ENCODE measurements at regions not wholly inside any gene's neighbourhood (a gene's known extent, or its start where the extent isn't known, plus 50 kb on each side); places are given as distances from the start of the nearest gene placed in this dataset.

- DNase-seq (ENCODE audit: low read depth): no peak
Observed at GRCh38 chr18:42137693-42138375, 182.8 kb downstream of the PIK3C3 start.

DNA sequence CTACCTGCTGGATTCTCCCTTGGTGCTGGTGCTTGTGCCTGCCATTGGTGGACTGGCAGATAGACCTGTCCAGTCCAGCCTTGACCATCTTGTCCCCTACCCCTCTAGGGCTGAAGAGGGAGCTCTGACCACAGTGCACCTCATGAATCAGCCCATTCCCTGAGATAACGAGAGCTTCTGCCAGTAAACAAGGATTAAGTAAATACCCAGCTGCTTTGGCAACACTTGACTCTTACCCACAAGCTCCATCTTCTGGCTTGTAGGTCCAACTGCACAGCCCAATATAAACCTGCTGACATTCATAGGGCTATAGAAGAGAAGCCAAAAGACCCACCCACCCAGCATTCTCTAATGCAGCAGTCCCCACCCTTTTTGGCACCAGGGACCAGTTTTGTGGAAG lies 186.4 kb downstream of the PIK3C3 start:
- peak; percentile 34 for DNase-seq (ENCODE audit: low read depth)

DNA sequence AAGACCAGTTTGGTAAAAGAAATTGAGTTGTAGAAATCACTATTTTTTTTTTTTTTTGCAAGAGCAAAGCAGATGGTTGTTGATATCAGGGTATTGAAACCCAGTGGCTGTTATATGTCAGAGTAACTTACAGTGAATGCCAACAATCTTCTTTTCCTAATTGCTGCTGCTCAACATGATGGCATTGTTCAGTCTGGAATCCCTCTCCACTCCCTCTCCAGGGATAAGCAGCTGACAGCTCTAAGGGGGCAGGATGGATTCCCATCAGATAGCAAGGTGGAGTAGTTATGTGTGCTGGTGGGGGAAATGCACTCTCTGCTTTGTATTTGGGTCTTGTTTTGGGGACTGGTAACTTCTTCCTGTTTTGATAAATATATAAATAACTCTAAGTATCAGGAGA lies 200.0 kb downstream of the PIK3C3 start:
- DNase-seq (ENCODE audit: low read depth): no peak

GRCh38 chr18:42156281-42156680 lies 201.2 kb downstream of the PIK3C3 start:
- DNase-seq (ENCODE audit: low read depth): peak; percentile 20

DNA sequence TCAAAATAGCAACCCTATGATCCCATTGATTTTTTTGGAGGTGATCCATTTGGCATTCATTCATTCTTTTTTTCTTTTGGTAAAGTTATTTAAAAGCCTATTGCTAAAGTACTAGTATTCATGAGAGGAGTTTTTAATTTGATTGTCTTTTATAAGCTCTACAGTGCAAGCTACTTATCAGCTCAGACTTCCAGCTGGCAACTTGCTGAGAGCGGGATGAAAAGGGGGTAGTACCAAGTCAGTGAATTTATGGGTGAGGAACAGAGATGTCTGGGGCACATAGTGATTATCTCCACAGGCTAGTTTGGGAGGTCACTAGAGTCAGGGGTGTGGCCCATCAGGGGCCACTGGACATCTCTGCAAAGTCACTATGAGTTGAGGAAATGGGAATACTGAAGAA lies 202.4 kb downstream of the PIK3C3 start:
- no peak for DNase-seq (ENCODE audit: low read depth)

DNA sequence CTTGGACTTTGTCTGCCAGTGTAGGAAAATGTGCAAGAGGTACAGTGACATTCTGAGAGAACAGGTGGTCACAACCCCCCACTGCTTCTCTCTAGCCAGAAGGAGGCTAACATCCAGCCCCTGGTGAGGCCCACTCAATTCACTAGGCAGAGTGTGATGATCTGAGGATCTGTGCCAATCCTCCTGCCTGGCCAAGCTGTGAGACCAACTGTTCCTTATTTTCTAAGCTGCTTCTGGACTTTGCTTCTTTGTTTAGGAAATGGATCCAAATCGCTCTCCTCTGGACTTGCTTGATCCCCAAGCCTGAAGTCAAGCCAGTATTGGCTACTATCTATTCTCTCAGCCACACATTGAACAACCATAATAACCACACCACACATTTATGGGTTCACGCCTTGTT lies 202.8 kb downstream of the PIK3C3 start:
- DNase-seq (ENCODE audit: low read depth): no peak

GRCh38 chr18:42159146-42159545 lies 204.1 kb downstream of the PIK3C3 start:
- DNase-seq (ENCODE audit: low read depth): no peak

GRCh38 chr18:42163321-42163720 lies 208.3 kb downstream of the PIK3C3 start:
- DNase-seq (ENCODE audit: low read depth): no peak

- peak; percentile 64 for DNase-seq (ENCODE audit: low read depth)
Observed at GRCh38 chr18:42164556-42164955, 209.5 kb downstream of the PIK3C3 start.

- DNase-seq (ENCODE audit: low read depth): no peak
Observed at GRCh38 chr18:42165922-42166513, 211.0 kb downstream of the PIK3C3 start.

DNA sequence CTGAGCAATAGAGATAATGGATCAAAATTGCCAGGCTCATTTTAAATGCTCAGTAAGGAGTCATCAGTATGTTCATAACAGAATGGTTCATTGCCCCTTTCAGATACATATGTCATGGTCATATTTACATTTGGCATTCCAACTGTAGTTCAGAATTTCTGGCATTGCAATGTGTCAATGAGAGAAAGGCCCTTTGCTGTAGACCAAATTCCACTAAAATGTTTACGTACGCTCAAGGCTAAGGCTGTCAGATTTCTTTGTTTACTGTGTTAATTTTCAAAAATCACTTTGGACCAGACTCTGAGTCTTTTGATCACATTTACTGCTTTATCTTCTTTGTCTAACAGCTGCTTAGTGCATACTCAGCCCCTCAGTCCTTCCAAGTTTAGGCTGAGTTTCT lies 213.5 kb downstream of the PIK3C3 start:
- DNase-seq (ENCODE audit: low read depth): no peak

DNA sequence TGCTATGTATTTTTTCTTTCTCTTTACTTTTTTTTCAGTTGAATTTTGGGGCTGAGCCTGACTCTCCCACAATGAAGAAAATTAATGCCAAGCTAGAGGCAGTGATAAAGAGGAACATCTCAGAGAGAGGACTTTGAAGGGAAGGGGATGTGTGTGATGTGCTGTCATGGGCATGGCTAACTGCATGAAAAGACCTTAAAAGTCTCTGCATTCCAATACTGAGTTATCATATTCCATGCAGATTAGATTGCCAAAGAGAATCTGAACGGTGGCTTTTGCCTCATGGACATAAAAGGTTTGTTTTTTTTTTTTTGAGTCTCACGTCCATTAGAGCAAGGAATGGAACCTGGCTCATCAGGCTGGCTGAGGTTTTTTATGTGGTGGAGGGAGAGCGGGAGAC lies 213.9 kb downstream of the PIK3C3 start:
- DNase-seq (ENCODE audit: low read depth): no peak

- DNase-seq (ENCODE audit: low read depth): no peak
Observed at GRCh38 chr18:42174909-42175308, 219.9 kb downstream of the PIK3C3 start.

- DNase-seq (ENCODE audit: low read depth): no peak
Observed at GRCh38 chr18:42176599-42176998, 221.6 kb downstream of the PIK3C3 start.

GRCh38 chr18:42177390-42177789 lies 222.4 kb downstream of the PIK3C3 start:
- DNase-seq (ENCODE audit: low read depth): no peak

DNA sequence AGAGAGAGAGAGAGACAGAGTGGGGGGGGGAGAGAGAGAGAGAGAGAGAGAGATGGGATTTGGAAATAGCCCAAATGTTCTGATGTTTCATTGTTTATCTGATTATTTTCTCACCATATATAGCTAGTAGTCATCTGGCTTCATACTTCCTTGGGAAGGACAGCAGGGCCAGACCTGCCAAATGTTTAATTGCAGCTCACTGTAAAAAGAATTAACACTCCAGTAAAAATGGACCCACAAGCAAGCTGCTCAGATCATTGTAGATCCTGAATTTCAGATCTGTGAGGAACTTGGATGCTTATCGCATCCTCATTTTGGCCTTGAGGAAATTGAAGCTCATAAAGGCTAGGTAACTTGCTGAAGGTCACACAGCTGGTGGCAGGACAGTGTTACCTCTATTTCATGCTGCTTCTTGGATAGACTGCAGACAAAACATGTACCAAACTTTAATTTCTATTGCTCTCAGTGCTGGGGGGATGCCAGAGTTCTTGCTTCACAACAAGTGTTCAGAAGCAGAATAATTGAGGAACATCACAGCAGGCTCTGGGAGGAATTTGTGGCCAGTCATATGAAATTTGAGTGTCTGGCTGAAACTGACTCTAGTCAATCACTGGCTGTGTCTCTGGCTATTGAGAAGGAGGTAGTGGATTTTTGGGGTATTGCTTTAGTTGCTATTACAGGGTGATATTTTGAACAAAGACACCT lies 223.5 kb downstream of the PIK3C3 start:
- no peak for DNase-seq (ENCODE audit: low read depth)

DNA sequence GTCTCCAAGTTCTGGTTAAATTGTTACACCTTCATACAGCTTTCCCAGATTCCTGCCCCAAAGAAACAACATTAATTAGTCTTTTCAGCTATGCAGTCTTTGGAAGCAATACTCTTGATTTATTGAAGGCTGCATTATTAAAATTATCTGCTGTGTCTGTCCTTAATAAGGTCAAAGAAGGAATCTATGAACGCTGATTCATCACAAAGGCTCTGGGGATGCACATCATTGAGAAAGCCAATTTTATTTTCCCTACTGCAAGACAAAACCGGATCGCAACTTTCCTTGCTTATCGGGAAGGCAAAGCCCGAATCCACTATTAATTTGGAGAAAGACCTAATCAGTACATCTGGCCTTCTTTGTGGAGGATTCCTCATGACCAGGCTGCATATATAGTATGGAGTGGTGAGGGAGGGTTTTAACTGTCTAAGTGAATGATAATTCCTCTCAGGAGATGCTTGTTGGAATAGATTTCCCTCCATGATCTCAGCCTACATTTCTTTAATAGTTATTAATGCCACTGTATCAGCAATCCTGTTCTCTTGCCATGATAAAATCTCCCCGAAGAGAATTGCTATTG lies 224.6 kb downstream of the PIK3C3 start:
- DNase-seq (ENCODE audit: low read depth): no peak

DNA sequence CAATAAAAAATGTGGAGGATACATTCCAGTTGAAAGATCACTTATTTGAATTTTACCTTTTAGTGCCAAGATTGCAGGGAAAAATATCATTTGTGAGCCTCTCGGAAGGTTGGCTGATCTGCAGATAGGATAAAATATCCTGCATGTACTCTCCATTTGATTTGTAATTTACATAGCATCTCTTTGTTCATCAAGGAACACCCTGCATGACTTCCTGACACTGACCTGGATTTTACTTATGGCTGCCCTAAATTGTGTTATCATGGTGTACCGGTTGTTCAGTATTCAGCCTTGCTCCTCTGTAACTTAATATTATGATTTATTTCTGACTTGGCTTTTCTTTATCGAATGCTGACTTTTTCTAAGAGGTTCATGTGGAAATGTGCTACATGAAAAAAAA lies 226.4 kb downstream of the PIK3C3 start:
- DNase-seq (ENCODE audit: low read depth): no peak

- peak; percentile 64 for DNase-seq (ENCODE audit: low read depth)
Observed at GRCh38 chr18:42182728-42183700, 228.0 kb downstream of the PIK3C3 start.

DNA sequence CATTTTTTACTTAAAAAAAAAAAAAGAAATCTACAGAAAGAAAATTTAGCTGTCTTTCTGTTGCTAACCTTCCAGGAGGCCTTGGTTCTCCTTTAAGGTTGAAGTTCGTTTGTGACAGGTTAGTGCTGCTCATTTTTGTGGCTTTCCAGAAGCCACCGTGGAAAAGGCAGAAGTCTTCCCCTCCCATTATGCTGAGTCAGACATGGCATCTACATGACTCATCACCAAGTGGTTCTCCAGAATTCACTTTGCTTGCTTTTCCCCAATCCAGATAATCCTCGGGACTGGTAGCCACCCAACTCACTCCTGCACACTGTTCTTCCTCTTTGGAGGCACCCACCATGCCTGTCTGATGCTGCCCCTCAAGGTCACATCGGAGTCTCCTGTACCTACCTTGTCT lies 228.7 kb downstream of the PIK3C3 start:
- peak; percentile 92 for DNase-seq (ENCODE audit: low read depth)

Measured in HT1080 (cell line).